HCEC 1CT (cell line): ENCODE measurements at regions not wholly inside any gene's neighbourhood (a gene's known extent, or its start where the extent isn't known, plus 50 kb on each side); places are given as distances from the start of the nearest gene placed in this dataset.

Experiments used
- DNase-seq: peaks from one replicate; pipeline ENCODE4 v3.0.0-alpha.2; 2017

- DNase-seq: no peak
Measured at GRCh38 chr17:55829995-55830612, 79.3 kb downstream of the PCTP start.

GRCh38 chr17:55830699-55831471, 80.0 kb downstream of the PCTP start:
- no peak for DNase-seq

GRCh38 chr17:55833306-55833705, 82.5 kb downstream of the PCTP start:
- DNase-seq: no peak

GRCh38 chr17:55842405-55843158, 91.7 kb downstream of the PCTP start:
- DNase-seq: no peak

- DNase-seq: no peak
Measured at GRCh38 chr17:55843785-55844184, 92.9 kb downstream of the PCTP start.

GRCh38 chr17:55845385-55845784, 94.5 kb downstream of the PCTP start:
- DNase-seq: no peak

GRCh38 chr17:55846745-55847144, 95.9 kb downstream of the PCTP start:
- no peak for DNase-seq

- no peak for DNase-seq
Measured at GRCh38 chr17:55852734-55853133, 101.9 kb downstream of the PCTP start.

GRCh38 chr17:55859301-55859795, 108.5 kb downstream of the PCTP start:
- DNase-seq: no peak

GRCh38 chr17:55865072-55865762, 114.4 kb downstream of the PCTP start:
- no peak for DNase-seq

GRCh38 chr17:55870044-55870443, 119.2 kb downstream of the PCTP start:
- DNase-seq: no peak

GRCh38 chr17:55872374-55872773, 121.5 kb downstream of the PCTP start:
- no peak for DNase-seq

GRCh38 chr17:55873017-55873758, 122.3 kb downstream of the PCTP start:
- no peak for DNase-seq

GRCh38 chr17:55883149-55883548, 132.3 kb downstream of the PCTP start:
- DNase-seq: no peak

- no peak for DNase-seq
Measured at GRCh38 chr17:55887531-55887930, 136.7 kb downstream of the PCTP start.

- DNase-seq: no peak
Measured at GRCh38 chr17:55889271-55889670, 138.4 kb downstream of the PCTP start.

- no peak for DNase-seq
Measured at GRCh38 chr17:55895112-55895759, 144.4 kb downstream of the PCTP start.

- no peak for DNase-seq
Measured at GRCh38 chr17:55897301-55897700, 146.4 kb downstream of the PCTP start.

GRCh38 chr17:55898195-55898594, 147.3 kb downstream of the PCTP start:
- DNase-seq: no peak

GRCh38 chr17:55900188-55900587, 149.3 kb downstream of the PCTP start:
- no peak for DNase-seq

- DNase-seq: no peak
Measured at GRCh38 chr17:55903028-55903690, 152.3 kb downstream of the PCTP start.
